ENCODE measurements at regions not wholly inside any gene's neighbourhood (a gene's known extent, or its start where the extent isn't known, plus 50 kb on each side); places are given as distances from the start of the nearest gene placed in this dataset.

DNA sequence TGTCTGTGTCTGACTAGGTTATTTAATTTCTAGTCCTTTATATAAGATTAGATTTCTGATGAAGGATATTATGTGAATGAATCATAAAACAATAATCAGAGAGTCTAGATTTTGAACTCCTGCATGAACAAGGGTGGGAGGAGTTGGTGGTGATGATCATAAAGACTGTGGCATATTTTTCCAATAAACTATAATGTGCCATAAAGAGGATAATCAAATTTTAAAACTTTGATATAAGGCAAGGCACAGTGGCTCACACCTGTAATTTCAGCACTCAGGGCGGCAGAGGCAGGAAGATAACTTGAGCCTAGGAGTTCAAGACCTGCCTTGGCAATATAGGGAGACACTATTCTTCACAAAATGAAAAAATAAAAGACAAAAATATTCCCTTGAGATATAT, 473.3 kb downstream of the GABRG1 start:
- Histone ChIP-seq H3K27me3 (ENCODE audit: insufficient read depth, low read length, poor library complexity, severe bottlenecking) (no peaks in the 10 kb centered on the region), H3K27ac (ENCODE audit: low read depth, low read length) (no peak overlapping the region), H3K4me3 (ENCODE audit: low read length) (no peak overlapping the region), H3K4me1 (ENCODE audit: insufficient read depth, low read length) (no peaks in the 10 kb centered on the region), H3K9me3 (ENCODE audit: low read length) (no peaks in the 10 kb centered on the region), H3K36me3 (ENCODE audit: insufficient read depth, low read length) (no peaks in the 10 kb centered on the region)
- Mint-ChIP-seq H3K4me3 (no peak overlapping the region), H3K36me3 (no peaks in the 10 kb centered on the region), H3K27me3 (no peaks in the 10 kb centered on the region), H3K27ac (no peak overlapping the region), H3K9me3 (peaks cover 4 to 32% (median 15%) of the 10 kb centered on the region in 5 donors), H3K4me1 (no peaks in the 10 kb centered on the region)
- CTCF ChIA-PET, result no interaction called here
- DNase-seq, result no peak
- POLR2A ChIA-PET, result no interaction called here

GRCh38 chr4:45648846-45649245, 475.0 kb downstream of the GABRG1 start:
- Histone ChIP-seq H3K4me1 (ENCODE audit: insufficient read depth, low read length) (no peaks in the 10 kb centered on the region), H3K9me3 (ENCODE audit: low read length) (no peaks in the 10 kb centered on the region), H3K4me3 (ENCODE audit: low read length) (no peak overlapping the region), H3K27me3 (ENCODE audit: insufficient read depth, low read length, poor library complexity, severe bottlenecking) (no peaks in the 10 kb centered on the region), H3K27ac (ENCODE audit: low read depth, low read length) (no peak overlapping the region), H3K36me3 (ENCODE audit: insufficient read depth, low read length) (no peaks in the 10 kb centered on the region)
- Mint-ChIP-seq H3K36me3 (no peaks in the 10 kb centered on the region), H3K4me3 (no peak overlapping the region), H3K27me3 (no peaks in the 10 kb centered on the region), H3K9me3 (peaks cover 4 to 25% (median 10%) of the 10 kb centered on the region in 5 donors), H3K4me1 (no peaks in the 10 kb centered on the region), H3K27ac (no peak overlapping the region)
- CTCF ChIA-PET, result no interaction called here
- DNase-seq, result no peak
- POLR2A ChIA-PET, result no interaction called here

- no peaks in the 10 kb centered on the region for H3K4me1 Mint-ChIP-seq
- H3K27ac Mint-ChIP-seq, result no peak overlapping the region
- peaks cover 4 to 32% (median 9%) of the 10 kb centered on the region in 5 donors for H3K9me3 Mint-ChIP-seq
- H3K9me3 ChIP-seq (ENCODE audit: low read length), result no peaks in the 10 kb centered on the region
- ChIA-PET POLR2A (no interaction called here), CTCF (no interaction called here)
- no peak overlapping the region for H3K27ac ChIP-seq (ENCODE audit: low read depth, low read length)
- H3K27me3 Mint-ChIP-seq, result no peaks in the 10 kb centered on the region
- H3K4me3 Mint-ChIP-seq, result no peak overlapping the region
- H3K4me3 ChIP-seq (ENCODE audit: low read length), result no peak overlapping the region
- H3K4me1 ChIP-seq (ENCODE audit: insufficient read depth, low read length), result no peaks in the 10 kb centered on the region
- no peaks in the 10 kb centered on the region for H3K36me3 Mint-ChIP-seq
- no peaks in the 10 kb centered on the region for H3K36me3 ChIP-seq (ENCODE audit: insufficient read depth, low read length)
- no peaks in the 10 kb centered on the region for H3K27me3 ChIP-seq (ENCODE audit: insufficient read depth, low read length, poor library complexity, severe bottlenecking)
- DNase-seq, result no peak
Measured at GRCh38 chr4:45647823-45648222, 476.0 kb downstream of the GABRG1 start.

GRCh38 chr4:45646885-45647590, 476.8 kb downstream of the GABRG1 start:
- H3K27me3 ChIP-seq (ENCODE audit: insufficient read depth, low read length, poor library complexity, severe bottlenecking), result no peaks in the 10 kb centered on the region
- CTCF ChIA-PET, result no interaction called here
- DNase-seq, result no peak
- H3K9me3 ChIP-seq (ENCODE audit: low read length), result no peaks in the 10 kb centered on the region
- Mint-ChIP-seq H3K36me3 (no peaks in the 10 kb centered on the region), H3K4me1 (no peaks in the 10 kb centered on the region), H3K27ac (no peak overlapping the region), H3K27me3 (no peaks in the 10 kb centered on the region), H3K9me3 (peaks cover 4 to 32% (median 8%) of the 10 kb centered on the region in 5 donors), H3K4me3 (no peak overlapping the region)
- H3K4me1 ChIP-seq (ENCODE audit: insufficient read depth, low read length), result no peaks in the 10 kb centered on the region
- H3K36me3 ChIP-seq (ENCODE audit: insufficient read depth, low read length), result no peaks in the 10 kb centered on the region
- no peak overlapping the region for H3K4me3 ChIP-seq (ENCODE audit: low read length)
- no peak overlapping the region for H3K27ac ChIP-seq (ENCODE audit: low read depth, low read length)
- POLR2A ChIA-PET, result no interaction called here

GRCh38 chr4:45640281-45640680, 483.6 kb downstream of the GABRG1 start:
- CTCF ChIA-PET, result no interaction called here

GRCh38 chr4:45638641-45639040, 485.2 kb downstream of the GABRG1 start:
- POLR2A ChIA-PET, result no interaction called here
- Histone ChIP-seq H3K4me3 (ENCODE audit: low read length) (no peak overlapping the region), H3K27ac (ENCODE audit: low read depth, low read length) (no peak overlapping the region), H3K4me1 (ENCODE audit: insufficient read depth, low read length) (no peaks in the 10 kb centered on the region), H3K9me3 (ENCODE audit: low read length) (no peaks in the 10 kb centered on the region), H3K36me3 (ENCODE audit: insufficient read depth, low read length) (no peaks in the 10 kb centered on the region), H3K27me3 (ENCODE audit: insufficient read depth, low read length, poor library complexity, severe bottlenecking) (no peaks in the 10 kb centered on the region)
- no peak overlapping the region for H3K27ac Mint-ChIP-seq
- CTCF ChIA-PET, result no interaction called here
- DNase-seq, result no peak
- H3K27me3 Mint-ChIP-seq, result no peaks in the 10 kb centered on the region
- H3K36me3 Mint-ChIP-seq, result no peaks in the 10 kb centered on the region
- no peaks in the 10 kb centered on the region for H3K4me1 Mint-ChIP-seq
- H3K9me3 Mint-ChIP-seq, result peaks cover 0 to 36% (median 9%) of the 10 kb centered on the region in 5 donors
- H3K4me3 Mint-ChIP-seq, result no peak overlapping the region

More at GRCh38 chr4:45640281-45640680, 483.6 kb downstream of the GABRG1 start:
- Histone ChIP-seq H3K27ac (ENCODE audit: low read depth, low read length) (no peak overlapping the region), H3K9me3 (ENCODE audit: low read length) (no peaks in the 10 kb centered on the region), H3K4me1 (ENCODE audit: insufficient read depth, low read length) (no peaks in the 10 kb centered on the region), H3K27me3 (ENCODE audit: insufficient read depth, low read length, poor library complexity, severe bottlenecking) (no peaks in the 10 kb centered on the region), H3K4me3 (ENCODE audit: low read length) (no peak overlapping the region), H3K36me3 (ENCODE audit: insufficient read depth, low read length) (no peaks in the 10 kb centered on the region)
- Mint-ChIP-seq H3K27ac (no peak overlapping the region), H3K4me1 (no peaks in the 10 kb centered on the region), H3K9me3 (peaks cover 0 to 20% (median 9%) of the 10 kb centered on the region in 5 donors), H3K36me3 (no peaks in the 10 kb centered on the region), H3K27me3 (no peaks in the 10 kb centered on the region), H3K4me3 (no peak overlapping the region)
- DNase-seq, result no peak
- POLR2A ChIA-PET, result no interaction called here

DNA sequence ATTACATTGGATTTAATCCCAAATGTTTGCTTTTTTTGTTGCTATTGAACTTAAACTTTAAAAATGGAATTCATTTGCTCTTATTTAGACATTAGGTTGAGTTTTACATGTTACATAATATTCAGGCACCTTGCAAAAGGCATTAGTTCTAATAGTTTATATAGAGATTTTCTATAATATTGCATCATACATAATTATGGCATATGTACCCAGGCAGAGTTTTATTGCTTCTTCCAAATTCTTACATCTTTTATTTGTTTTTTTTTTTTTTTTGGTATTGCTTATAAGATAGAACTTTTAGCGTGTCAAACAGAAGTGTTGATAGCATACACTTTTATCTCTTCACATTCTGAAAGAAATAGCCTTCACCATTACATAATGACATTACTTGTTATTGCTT, 487.7 kb downstream of the GABRG1 start:
- DNase-seq, result no peak
- H3K36me3 ChIP-seq (ENCODE audit: insufficient read depth, low read length), result no peaks in the 10 kb centered on the region
- no peaks in the 10 kb centered on the region for H3K9me3 ChIP-seq (ENCODE audit: low read length)
- Mint-ChIP-seq H3K4me1 (no peaks in the 10 kb centered on the region), H3K27ac (no peak overlapping the region), H3K36me3 (no peaks in the 10 kb centered on the region), H3K9me3 (peaks cover 2 to 44% (median 7%) of the 10 kb centered on the region in 5 donors), H3K27me3 (no peaks in the 10 kb centered on the region), H3K4me3 (no peak overlapping the region)
- H3K27me3 ChIP-seq (ENCODE audit: insufficient read depth, low read length, poor library complexity, severe bottlenecking), result no peaks in the 10 kb centered on the region
- H3K4me1 ChIP-seq (ENCODE audit: insufficient read depth, low read length), result no peaks in the 10 kb centered on the region
- no peak overlapping the region for H3K27ac ChIP-seq (ENCODE audit: low read depth, low read length)
- ChIA-PET POLR2A (no interaction called here), CTCF (no interaction called here)
- no peak overlapping the region for H3K4me3 ChIP-seq (ENCODE audit: low read length)

DNA sequence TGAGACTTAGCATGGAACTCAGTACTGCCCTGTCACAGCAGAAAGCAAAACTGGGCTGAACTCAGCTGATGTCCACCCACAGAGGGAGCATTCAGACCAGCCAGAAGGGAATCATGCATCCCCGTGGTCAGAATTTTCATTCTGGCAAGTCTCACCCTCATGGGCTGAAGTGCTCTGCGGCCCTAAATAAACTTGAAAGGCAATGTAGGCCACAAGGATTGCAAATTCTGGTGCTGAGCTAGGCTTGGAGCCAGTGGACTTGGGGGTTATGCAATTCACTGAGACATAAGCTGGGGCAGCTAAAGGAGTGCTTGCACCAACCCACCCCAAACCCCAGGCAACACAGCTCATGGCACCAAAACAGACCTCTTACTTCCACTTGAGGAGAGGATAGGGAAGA, 494.1 kb downstream of the GABRG1 start:
- Histone ChIP-seq H3K4me3 (ENCODE audit: low read length) (no peak overlapping the region), H3K27ac (ENCODE audit: low read depth, low read length) (no peak overlapping the region), H3K9me3 (ENCODE audit: low read length) (no peaks in the 10 kb centered on the region), H3K4me1 (ENCODE audit: insufficient read depth, low read length) (no peaks in the 10 kb centered on the region), H3K36me3 (ENCODE audit: insufficient read depth, low read length) (no peaks in the 10 kb centered on the region), H3K27me3 (ENCODE audit: insufficient read depth, low read length, poor library complexity, severe bottlenecking) (no peaks in the 10 kb centered on the region)
- Mint-ChIP-seq H3K36me3 (no peaks in the 10 kb centered on the region), H3K27ac (no peak overlapping the region), H3K9me3 (peaks cover 5 to 36% (median 7%) of the 10 kb centered on the region in 5 donors), H3K27me3 (no peaks in the 10 kb centered on the region), H3K4me1 (no peaks in the 10 kb centered on the region), H3K4me3 (no peak overlapping the region)
- POLR2A ChIA-PET, result no interaction called here
- CTCF ChIA-PET, result interaction anchor here (0.6 to 0.8 kb wide), 3 partner anchors 58 to 173 kb away, joined by 3 read pairs; no protein-coding TSS in a partner anchor
- no peak for DNase-seq

Data from CD8-positive, alpha-beta memory T cell (primary cell).